HG03097 (cell line): ENCODE measurements at regions not wholly inside any gene's neighbourhood (a gene's known extent, or its start where the extent isn't known, plus 50 kb on each side); places are given as distances from the start of the nearest gene placed in this dataset.
A peak's percentile ranks its signal among the peaks of the same experiment; 100 is the strongest.

Experiments used
- ATAC-seq: cut with Tn5 transposase; IDR thresholded peaks from one replicate; pipeline ENCODE4 v1.9.1; 2021; ENCODE audit not compliant: unreplicated experiment, low FRiP score

DNA sequence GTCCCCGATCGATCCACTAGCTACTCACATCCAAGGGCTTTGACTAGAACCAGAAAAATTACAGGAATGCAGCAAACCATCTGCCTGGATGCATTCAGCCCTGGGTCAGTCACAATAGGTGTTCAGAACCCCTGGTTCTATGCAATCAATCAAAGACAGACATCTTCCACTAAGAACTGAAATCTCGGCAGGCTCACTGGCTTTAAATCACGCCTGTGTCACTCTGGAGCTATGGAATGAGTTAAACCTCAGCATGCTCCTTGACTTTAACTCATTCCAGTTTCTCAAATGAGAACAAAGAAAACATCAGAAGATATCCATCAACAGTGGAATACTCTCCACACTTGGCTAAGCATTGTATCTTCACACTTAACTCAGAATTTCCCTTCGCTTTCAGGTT lies 68.1 kb upstream of the SPTBN1 start:
- ATAC-seq: no peak

DNA sequence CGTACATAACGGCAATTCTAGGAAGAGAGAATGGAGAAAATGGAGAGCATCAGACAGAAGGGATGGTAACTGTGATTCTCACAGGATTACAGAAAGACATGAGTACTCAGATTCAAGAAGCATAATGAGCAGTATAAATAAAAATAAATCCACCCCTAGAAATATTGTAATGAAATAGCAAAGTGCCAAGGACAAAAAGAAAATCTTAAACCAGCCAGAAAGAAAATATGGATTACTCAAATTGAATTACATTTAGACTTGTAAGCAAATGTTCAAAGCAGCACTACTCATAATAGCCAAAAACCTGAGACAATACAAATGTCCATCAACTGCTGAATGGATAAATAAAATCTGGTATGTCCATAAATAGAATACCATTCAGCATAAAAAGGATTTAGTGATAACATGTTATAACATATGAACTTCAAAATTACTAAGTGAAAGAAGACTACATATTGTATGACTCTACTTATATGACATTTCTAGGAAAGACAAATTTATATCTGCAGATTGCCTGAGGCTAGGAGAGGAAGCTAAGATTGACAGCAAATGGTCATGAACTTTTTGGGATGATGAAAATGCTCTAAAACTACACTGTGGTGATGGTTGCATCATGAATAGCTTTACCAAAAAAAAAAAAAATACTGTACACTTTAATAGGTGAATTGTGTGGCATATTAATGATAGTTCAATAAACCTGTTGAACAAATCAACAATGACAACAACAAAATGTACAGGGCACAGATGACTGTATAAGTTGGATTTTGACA lies 63.4 kb upstream of the SPTBN1 start:
- ATAC-seq: no peak

DNA sequence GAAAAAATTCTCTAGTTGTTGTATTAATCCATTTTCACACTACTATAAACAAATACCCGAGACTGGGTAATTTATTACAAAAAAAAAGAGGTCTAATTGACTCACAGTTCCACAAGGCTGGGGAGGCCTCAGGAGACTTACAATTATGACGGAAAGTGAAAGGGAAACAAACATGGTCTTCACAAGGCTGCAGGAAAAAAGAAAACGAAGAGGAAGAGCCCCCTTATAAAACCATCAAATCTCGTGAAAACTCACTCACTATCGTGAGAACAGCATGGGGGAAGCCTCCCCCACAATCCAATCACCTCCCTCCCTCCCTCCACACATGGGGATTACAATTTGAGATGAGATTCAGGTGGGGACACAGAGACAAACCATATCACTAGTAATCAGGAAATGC lies 61.7 kb upstream of the SPTBN1 start:
- peak; percentile 65 for ATAC-seq

DNA sequence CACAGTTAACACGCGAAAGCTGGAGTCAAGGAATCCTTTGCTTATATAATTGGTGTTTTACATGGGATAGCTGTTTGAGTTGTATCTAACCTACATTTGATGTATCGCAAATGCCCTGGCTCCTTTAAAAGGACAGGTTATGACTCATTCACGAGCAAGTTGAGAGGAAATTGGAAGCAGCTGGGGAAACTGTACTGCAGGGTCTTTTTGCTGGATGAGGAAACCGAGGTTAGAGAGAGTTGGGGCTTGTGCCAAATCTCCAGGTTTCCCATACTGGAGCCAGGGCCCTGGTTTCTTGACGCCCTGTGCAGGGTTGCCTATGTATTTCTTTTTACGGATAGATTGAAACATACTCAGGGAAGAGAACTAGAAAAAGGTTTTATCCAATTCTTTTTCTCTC lies 60.0 kb upstream of the SPTBN1 start:
- ATAC-seq: no peak

DNA sequence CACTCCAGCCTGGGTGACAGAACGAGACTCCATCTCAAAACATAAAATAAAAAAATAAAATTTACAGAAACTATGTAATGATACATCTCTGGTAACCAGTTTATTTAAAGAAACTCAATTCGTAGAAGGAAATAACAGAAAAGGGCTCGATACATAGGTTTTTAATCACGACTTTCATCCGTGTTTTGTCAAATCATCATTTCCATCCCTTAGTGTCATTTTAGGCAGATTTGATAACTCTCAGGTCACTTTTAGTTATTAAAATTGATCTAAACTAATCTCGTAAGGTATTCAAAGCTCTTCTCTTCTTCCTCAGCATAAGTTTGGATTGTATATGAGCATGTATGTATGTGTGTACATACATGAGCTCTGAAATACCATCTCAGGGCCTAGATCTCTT lies 59.3 kb upstream of the SPTBN1 start:
- no peak for ATAC-seq

DNA sequence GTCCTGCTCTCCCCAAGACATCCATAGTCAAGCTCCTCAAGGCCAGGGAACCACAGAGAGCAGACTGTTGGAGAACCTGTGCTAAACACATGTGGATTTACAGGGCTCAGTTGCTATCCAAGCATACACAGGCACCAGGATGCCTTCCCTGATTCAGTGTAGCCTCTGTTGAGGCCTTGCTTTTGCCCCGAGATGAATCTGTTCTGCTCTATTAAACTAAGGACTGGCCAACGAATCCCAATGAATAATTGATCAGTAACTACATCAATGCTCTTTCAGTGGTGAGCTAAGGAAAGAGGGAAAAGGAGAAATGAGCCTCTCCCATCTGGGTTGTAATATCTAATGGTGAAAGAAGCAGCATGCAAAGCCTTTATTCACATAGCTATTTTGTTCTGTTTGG lies 58.7 kb upstream of the SPTBN1 start:
- ATAC-seq: no peak

DNA sequence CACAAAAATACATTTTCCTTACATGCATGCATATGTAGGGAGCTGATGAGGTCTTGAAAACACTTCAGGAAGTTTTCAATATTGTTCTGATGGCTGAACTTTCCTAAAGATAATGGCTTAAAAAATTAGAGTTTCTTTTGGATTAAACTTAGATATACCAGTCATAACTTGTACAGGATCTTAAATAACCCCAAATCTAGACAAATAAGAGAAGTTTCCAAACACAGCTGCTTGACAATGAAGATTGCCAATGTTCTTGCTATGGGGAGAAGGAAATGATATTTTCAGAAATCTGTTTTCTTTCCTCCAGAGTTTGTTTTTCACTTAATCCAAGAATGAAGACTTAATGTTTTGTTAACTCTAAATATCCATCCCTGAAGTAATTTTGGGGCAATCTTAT lies 54.6 kb upstream of the SPTBN1 start:
- ATAC-seq: no peak

DNA sequence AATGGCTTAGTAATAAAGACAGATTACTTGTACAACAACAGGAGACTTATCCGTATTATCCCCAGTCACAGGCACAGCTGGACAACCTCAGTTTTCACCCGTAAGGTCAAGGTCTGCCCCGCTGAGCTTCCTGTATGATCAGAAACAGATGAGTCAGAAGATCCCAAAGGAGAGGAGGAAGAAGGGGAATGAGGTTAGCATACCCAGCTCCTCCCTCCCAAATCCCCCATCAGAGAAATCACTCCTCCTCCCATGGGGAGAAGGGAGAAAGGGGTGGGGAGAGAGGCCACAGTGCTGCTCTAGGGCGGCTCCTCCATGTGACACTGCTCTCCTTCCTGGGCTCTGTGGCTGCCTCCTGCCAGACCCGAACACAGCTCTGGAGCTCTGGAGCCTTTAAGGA lies 53.8 kb upstream of the SPTBN1 start:
- no peak for ATAC-seq

DNA sequence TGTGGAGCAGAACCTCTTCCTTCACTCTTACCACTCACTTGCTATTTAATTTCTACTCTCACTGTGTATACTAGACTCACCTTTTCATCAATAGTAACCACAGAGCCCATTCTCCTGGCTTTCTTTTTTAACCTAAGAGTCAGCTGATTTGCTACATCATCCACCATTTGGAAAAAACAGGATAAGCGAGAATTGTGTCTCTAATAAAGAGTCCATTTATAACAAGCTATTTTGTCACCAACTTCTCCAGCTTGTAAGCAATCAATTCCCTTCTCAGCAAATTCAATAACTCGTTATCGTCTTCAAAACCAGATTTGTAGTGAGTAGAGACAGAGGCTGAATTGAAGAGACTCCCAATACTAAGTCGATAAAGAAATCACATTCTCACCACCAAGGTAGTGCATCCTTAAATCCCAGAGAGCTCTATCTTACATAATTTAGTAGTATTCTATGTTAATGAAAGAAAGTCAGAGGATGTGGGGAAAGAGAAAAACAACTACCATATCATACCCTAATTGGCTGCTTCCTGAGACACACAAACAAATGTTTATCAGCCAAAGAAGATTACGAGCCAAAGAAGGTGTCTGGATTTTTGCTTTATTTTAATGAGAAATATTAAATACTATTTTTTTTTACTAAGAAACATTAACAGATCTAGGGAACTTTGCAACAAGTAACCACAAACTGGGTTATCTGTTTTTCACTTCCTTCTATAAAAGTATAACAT lies 52.5 kb upstream of the SPTBN1 start:
- ATAC-seq: no peak

DNA sequence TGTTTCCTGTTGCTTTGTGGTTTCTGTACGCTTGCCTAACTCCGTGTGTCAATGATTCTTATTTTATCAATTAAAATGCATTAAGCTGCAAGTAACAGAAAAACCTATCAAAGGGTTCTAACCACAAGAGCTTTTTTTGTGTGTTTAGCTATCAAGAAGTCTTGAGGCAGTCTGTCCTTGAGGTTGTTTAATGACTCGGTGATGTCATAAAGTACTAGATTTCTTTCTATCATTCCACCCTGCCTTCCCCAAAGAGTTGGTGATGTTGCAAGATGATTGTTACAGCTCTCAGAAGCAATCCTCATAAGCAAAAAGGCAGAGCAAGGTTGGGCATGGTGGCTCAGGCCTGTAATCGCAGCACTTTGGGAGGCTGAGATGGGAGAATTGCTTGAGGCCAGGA lies 51.9 kb upstream of the SPTBN1 start:
- no peak for ATAC-seq

DNA sequence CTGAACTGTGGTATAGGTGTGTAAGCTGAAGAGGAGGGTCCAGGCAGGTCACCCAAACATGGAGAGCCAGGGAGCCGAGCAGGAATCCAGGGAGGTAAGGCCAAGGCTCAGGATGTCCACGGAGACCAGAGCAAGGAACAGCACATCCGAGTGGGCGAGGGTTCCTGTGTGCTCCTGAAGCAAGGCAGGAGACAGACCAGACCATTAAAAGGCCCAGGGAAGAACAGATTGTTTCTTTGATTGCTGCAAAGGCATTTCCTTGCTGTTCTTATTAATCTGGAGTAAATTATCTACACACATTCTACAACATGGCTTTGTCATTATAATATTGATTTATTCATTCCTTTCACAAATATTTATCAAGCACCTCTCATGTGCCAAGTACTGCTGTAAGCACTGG lies 50.1 kb upstream of the SPTBN1 start:
- ATAC-seq: no peak
